Neural cell (in vitro differentiated cells): ENCODE measurements at regions not wholly inside any gene's neighbourhood (a gene's known extent, or its start where the extent isn't known, plus 50 kb on each side); places are given as distances from the start of the nearest gene placed in this dataset.

Experiments
- H2AFZ ChIP-seq: fragments of 200-600, 300-800 bp; sonication (generic), shearing (Covaris generic); 2 replicates; pipeline ENCODE4 v1.6.0; 2014; ENCODE audit warnings: low read depth, mild to moderate bottlenecking, antibody characterized with exemption, low read length, moderate library complexity
- H3F3A ChIP-seq: fragments of 200-600 bp; shearing (Covaris generic); 2 replicates; pipeline ENCODE4 v1.6.1; 2016; ENCODE audit warnings: mild to moderate bottlenecking, moderate library complexity, mixed read lengths, antibody characterized with exemption, low read length; ENCODE audit not compliant: insufficient read depth, poor library complexity, severe bottlenecking
- H3K27ac ChIP-seq: fragments of 200-600, 300-800 bp; sonication (generic), shearing (Covaris generic); 2 replicates; pipeline ENCODE4 v1.5.1; 2014; ENCODE audit warnings: mild to moderate bottlenecking, low read length, moderate library complexity
- H3K27me3 ChIP-seq: fragments of 300-800, 200-600 bp; sonication (generic), shearing (Covaris generic); 2 replicates; pipeline ENCODE4 v1.6.0; 2014; ENCODE audit warnings: mild to moderate bottlenecking, low read depth, low read length, moderate library complexity; ENCODE audit not compliant: insufficient read depth
- H3K36me3 ChIP-seq: fragments of 300-800, 200-600 bp; sonication (generic), shearing (Covaris generic); 2 replicates; pipeline ENCODE4 v1.5.1; 2014; ENCODE audit warnings: mild to moderate bottlenecking, antibody characterized with exemption, low read length, moderate library complexity; ENCODE audit not compliant: insufficient read depth
- H3K4me2 ChIP-seq: fragments of 300-800, 200-600 bp; sonication (generic), shearing (Covaris generic); 2 replicates; pipeline ENCODE4 v1.6.0; 2014; ENCODE audit warnings: mild to moderate bottlenecking, low read length
- H3K4me3 ChIP-seq: fragments of 300-800, 200-600 bp; sonication (generic), shearing (Covaris generic); 2 replicates; pipeline ENCODE4 v1.5.1; 2014; ENCODE audit warnings: mild to moderate bottlenecking, low read length, moderate library complexity
- H3K79me2 ChIP-seq: fragments of 200-600 bp; shearing (Covaris generic); replicated peaks from 2 replicates; pipeline ENCODE4 v1.6.0; 2014; ENCODE audit warnings: mild to moderate bottlenecking, low read length, moderate library complexity; ENCODE audit not compliant: insufficient read depth
- H3K9ac ChIP-seq: fragments of 300-800, 200-600 bp; sonication (generic), shearing (Covaris generic); 2 replicates; pipeline ENCODE4 v1.6.1; 2016; ENCODE audit warnings: mild to moderate bottlenecking, low read length, mixed read lengths
- H3K9me2 ChIP-seq: fragments of 200-600 bp; shearing (Covaris generic); 2 replicates; pipeline ENCODE4 v1.6.1; 2016; ENCODE audit warnings: mild to moderate bottlenecking, low read length, mixed read lengths; ENCODE audit not compliant: insufficient read depth
- H3K9me3 ChIP-seq: fragments of 200-600, 300-800 bp; sonication (generic), shearing (Covaris generic); 2 replicates; pipeline ENCODE4 v1.6.1; 2016; ENCODE audit warnings: mild to moderate bottlenecking, mixed run types, low read length, moderate library complexity, mixed read lengths
- H4K20me1 ChIP-seq: fragments of 200-600 bp; shearing (Covaris generic); 2 replicates; pipeline ENCODE4 v1.6.1; 2016; ENCODE audit warnings: mild to moderate bottlenecking, mixed run types; ENCODE audit not compliant: insufficient read depth
- EP300 ChIP-seq: fragments of 450-650 bp; conservative IDR thresholded peaks from 2 replicates; pipeline ENCODE4 v1.6.1; 2014; ENCODE audit warnings: antibody characterized with exemption, mild to moderate bottlenecking, moderate library complexity; ENCODE audit not compliant: poor library complexity, severe bottlenecking
- EZH2 ChIP-seq: fragments of 200-600, 300-800 bp; shearing (Covaris generic), sonication (generic); IDR thresholded peaks from 2 replicates; pipeline ENCODE4 v1.6.1; 2014; ENCODE audit warnings: antibody characterized with exemption, low read length, borderline replicate concordance, mild to moderate bottlenecking; ENCODE audit not compliant: insufficient read depth, poor library complexity, severe bottlenecking
- MXI1 ChIP-seq: fragments of 450-650 bp; conservative IDR thresholded peaks from 2 replicates; pipeline ENCODE4 v1.6.1; 2014; ENCODE audit warnings: antibody characterized with exemption, mild to moderate bottlenecking; ENCODE audit not compliant: poor library complexity, severe bottlenecking
- POLR2AphosphoS5 ChIP-seq: IDR thresholded peaks from 2 replicates; pipeline ENCODE4 v1.6.1; 2012
- RAD21 ChIP-seq: fragments of 450-650 bp; conservative IDR thresholded peaks from 2 replicates; pipeline ENCODE4 v1.6.1; 2014; ENCODE audit warnings: antibody characterized with exemption, mild to moderate bottlenecking, moderate library complexity
- SMC3 ChIP-seq: fragments of 450-650 bp; conservative IDR thresholded peaks from 2 replicates; pipeline ENCODE4 v1.6.1; 2014; ENCODE audit warnings: antibody characterized with exemption, mild to moderate bottlenecking, moderate library complexity; ENCODE audit not compliant: poor library complexity
- TAF1 ChIP-seq: IDR thresholded peaks from 2 replicates; pipeline ENCODE4 v1.6.1; 2012; ENCODE audit warnings: low read depth
- TF ChIP-seq, protein P1 (sequence below): IDR thresholded peaks from 2 replicates; pipeline ENCODE4 v1.6.1; 2012; ENCODE audit warnings: borderline replicate concordance
- TF ChIP-seq, protein P2 (sequence below): fragments of 450-650 bp; IDR thresholded peaks from 2 replicates; pipeline ENCODE4 v1.5.1; 2014; ENCODE audit warnings: antibody characterized with exemption, mild to moderate bottlenecking, moderate library complexity; ENCODE audit not compliant: poor library complexity, severe bottlenecking

GRCh38 chr3:923161-923910, 169.5 kb upstream of the CNTN6 start:
- TF ChIP-seq, protein P1, sequence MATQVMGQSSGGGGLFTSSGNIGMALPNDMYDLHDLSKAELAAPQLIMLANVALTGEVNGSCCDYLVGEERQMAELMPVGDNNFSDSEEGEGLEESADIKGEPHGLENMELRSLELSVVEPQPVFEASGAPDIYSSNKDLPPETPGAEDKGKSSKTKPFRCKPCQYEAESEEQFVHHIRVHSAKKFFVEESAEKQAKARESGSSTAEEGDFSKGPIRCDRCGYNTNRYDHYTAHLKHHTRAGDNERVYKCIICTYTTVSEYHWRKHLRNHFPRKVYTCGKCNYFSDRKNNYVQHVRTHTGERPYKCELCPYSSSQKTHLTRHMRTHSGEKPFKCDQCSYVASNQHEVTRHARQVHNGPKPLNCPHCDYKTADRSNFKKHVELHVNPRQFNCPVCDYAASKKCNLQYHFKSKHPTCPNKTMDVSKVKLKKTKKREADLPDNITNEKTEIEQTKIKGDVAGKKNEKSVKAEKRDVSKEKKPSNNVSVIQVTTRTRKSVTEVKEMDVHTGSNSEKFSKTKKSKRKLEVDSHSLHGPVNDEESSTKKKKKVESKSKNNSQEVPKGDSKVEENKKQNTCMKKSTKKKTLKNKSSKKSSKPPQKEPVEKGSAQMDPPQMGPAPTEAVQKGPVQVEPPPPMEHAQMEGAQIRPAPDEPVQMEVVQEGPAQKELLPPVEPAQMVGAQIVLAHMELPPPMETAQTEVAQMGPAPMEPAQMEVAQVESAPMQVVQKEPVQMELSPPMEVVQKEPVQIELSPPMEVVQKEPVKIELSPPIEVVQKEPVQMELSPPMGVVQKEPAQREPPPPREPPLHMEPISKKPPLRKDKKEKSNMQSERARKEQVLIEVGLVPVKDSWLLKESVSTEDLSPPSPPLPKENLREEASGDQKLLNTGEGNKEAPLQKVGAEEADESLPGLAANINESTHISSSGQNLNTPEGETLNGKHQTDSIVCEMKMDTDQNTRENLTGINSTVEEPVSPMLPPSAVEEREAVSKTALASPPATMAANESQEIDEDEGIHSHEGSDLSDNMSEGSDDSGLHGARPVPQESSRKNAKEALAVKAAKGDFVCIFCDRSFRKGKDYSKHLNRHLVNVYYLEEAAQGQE, result no peak
- no peak for TF ChIP-seq EZH2
- no peak for TF ChIP-seq RAD21
- Histone ChIP-seq H3K79me2 (no peaks in the 10 kb centered on the region), H2AFZ (no peak overlapping the region), H3K4me2 (no peak overlapping the region), H3K9me2 (no peaks in the 10 kb centered on the region), H3K9me3 (no peaks in the 10 kb centered on the region), H3F3A (no peaks in the 10 kb centered on the region), H3K36me3 (no peaks in the 10 kb centered on the region), H3K9ac (no peak overlapping the region), H4K20me1 (no peaks in the 10 kb centered on the region), H3K27ac (no peak overlapping the region), H3K27me3 (no peaks in the 10 kb centered on the region), H3K4me3 (no peak overlapping the region)

DNA sequence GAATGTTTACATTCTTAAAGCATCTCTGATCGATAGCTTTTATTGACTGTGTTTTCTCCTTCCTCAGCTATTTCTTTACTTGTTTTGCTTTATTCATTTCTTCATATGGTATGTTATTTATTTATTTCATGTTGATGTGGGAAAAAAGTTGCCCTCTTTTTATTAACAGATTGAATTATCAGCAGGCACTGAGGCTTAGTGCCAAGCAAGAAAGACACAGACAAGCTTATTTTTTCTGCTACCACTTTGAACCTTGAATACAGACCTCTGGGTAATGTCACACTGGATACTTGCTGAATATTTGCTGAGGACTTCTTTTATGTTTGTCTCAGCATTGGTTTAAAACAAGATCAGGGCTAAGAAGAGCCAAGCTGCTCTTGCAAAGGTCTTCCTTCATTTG, 162.0 kb upstream of the CNTN6 start:
- no peaks in the 10 kb centered on the region for H3K36me3 ChIP-seq
- no peaks in the 10 kb centered on the region for H3K9me2 ChIP-seq
- H3K9ac ChIP-seq, result no peak overlapping the region
- H3K79me2 ChIP-seq, result no peaks in the 10 kb centered on the region
- no peak overlapping the region for H3K27ac ChIP-seq
- no peaks in the 10 kb centered on the region for H4K20me1 ChIP-seq
- no peak overlapping the region for H2AFZ ChIP-seq
- H3K4me3 ChIP-seq, result no peak overlapping the region
- TF ChIP-seq, protein P2, sequence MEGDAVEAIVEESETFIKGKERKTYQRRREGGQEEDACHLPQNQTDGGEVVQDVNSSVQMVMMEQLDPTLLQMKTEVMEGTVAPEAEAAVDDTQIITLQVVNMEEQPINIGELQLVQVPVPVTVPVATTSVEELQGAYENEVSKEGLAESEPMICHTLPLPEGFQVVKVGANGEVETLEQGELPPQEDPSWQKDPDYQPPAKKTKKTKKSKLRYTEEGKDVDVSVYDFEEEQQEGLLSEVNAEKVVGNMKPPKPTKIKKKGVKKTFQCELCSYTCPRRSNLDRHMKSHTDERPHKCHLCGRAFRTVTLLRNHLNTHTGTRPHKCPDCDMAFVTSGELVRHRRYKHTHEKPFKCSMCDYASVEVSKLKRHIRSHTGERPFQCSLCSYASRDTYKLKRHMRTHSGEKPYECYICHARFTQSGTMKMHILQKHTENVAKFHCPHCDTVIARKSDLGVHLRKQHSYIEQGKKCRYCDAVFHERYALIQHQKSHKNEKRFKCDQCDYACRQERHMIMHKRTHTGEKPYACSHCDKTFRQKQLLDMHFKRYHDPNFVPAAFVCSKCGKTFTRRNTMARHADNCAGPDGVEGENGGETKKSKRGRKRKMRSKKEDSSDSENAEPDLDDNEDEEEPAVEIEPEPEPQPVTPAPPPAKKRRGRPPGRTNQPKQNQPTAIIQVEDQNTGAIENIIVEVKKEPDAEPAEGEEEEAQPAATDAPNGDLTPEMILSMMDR, result no peak
- TF ChIP-seq EP300 (no peak), POLR2AphosphoS5 (no peak), RAD21 (no peak), EZH2 (no peak), SMC3 (no peak), MXI1 (no peak), TAF1 (no peak)
- TF ChIP-seq, protein P1, result no peak
- no peak overlapping the region for H3K4me2 ChIP-seq
- H3F3A ChIP-seq, result no peaks in the 10 kb centered on the region
- no peaks in the 10 kb centered on the region for H3K9me3 ChIP-seq
- no peaks in the 10 kb centered on the region for H3K27me3 ChIP-seq
